H1 (cell line): ENCODE measurements at regions not wholly inside any gene's neighbourhood (a gene's known extent, or its start where the extent isn't known, plus 50 kb on each side); places are given as distances from the start of the nearest gene placed in this dataset.

ENCODE experiments used
- CEBPB ChIP-seq: IDR thresholded peaks from 2 replicates; pipeline ENCODE4 v1.6.1; 2012; ENCODE audit warnings: low read depth, low read length
- CHD2 ChIP-seq: IDR thresholded peaks from 2 replicates; pipeline ENCODE4 v1.6.1; 2012; ENCODE audit warnings: low read length, improper control_type of control experiment
- RAD21 ChIP-seq, 2 experiments: IDR thresholded peaks in 1 of 2; conservative IDR thresholded peaks in 1 of 2; 2 replicates each; pipeline ENCODE4 v1.6.1; 2011; ENCODE audit warnings: low read depth in 2 of 2, low read length in 2 of 2, improper control_type of control experiment in 1 of 2, inconsistent platforms in 1 of 2, mild to moderate bottlenecking in 1 of 2, moderate library complexity in 1 of 2
- TBP ChIP-seq: IDR thresholded peaks from 2 replicates; pipeline ENCODE4 v1.6.1; 2011; ENCODE audit warnings: low read depth, low read length, improper control_type of control experiment

GRCh38 chr6:94683409-94683808, 893.9 kb upstream of the MANEA start:
- TF ChIP-seq CEBPB (no peak), RAD21 (IDR thresholded peaks at IDR 0.05 in 1 of 2, conservative IDR thresholded peaks at IDR 0.05 in 1 of 2; ENCODE audit: low read depth in 2 of 2, low read length in 2 of 2) (no peak), CHD2 (no peak), TBP (no peak)
